ENCODE measurements at regions not wholly inside any gene's neighbourhood (a gene's known extent, or its start where the extent isn't known, plus 50 kb on each side); places are given as distances from the start of the nearest gene placed in this dataset.

DNA sequence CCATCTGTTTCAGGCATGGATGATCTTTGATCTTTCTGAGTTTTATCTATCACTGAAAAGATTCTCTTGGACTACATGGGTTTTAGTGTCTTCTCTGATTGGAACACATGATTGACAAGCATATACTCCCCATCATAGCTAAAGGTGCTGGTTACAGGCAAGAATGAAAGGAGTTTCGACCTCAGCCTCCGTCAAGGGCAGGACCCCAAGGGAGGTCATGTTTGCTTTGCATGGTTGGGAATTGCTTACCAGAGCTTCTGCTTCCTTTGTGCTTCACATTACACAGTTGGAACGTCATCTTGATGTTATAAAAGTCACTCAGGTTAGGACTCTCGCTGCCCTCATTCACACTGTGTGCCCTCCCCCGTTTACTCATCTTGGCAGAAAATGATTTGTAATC, 287.7 kb downstream of the PIK3C3 start:
- DNase-seq = no peak

DNA sequence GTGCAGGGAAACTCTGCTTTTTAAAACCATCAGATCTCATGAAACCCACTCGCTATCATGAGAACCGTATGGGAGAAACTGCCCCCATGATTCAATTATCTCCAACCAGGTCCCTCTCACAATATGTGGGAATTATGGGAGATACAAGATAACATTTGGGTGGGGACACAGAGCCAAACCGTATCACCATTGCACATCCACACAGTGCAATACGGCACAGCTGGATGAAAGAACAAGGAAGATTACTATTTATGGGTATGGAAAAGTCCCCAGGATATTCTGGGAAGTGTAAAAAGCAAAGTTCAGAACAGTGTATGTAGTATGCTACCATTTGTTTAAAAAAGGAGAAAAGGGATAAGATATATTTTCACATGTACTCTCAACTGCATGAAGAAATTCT, 290.1 kb downstream of the PIK3C3 start:
- no peak for DNase-seq
- in situ Hi-C loops (cut with HindIII; ENCODE audit: low pct_ligation_motif_present, low pct_unique_long_range_greater_than_20kb, low sequenced_read_pairs) = no loop called here

More for the DNA sequence above, 287.7 kb downstream of the PIK3C3 start:
- in situ Hi-C loops (cut with HindIII; ENCODE audit: low pct_ligation_motif_present, low pct_unique_long_range_greater_than_20kb, low sequenced_read_pairs) = no loop called here

DNA sequence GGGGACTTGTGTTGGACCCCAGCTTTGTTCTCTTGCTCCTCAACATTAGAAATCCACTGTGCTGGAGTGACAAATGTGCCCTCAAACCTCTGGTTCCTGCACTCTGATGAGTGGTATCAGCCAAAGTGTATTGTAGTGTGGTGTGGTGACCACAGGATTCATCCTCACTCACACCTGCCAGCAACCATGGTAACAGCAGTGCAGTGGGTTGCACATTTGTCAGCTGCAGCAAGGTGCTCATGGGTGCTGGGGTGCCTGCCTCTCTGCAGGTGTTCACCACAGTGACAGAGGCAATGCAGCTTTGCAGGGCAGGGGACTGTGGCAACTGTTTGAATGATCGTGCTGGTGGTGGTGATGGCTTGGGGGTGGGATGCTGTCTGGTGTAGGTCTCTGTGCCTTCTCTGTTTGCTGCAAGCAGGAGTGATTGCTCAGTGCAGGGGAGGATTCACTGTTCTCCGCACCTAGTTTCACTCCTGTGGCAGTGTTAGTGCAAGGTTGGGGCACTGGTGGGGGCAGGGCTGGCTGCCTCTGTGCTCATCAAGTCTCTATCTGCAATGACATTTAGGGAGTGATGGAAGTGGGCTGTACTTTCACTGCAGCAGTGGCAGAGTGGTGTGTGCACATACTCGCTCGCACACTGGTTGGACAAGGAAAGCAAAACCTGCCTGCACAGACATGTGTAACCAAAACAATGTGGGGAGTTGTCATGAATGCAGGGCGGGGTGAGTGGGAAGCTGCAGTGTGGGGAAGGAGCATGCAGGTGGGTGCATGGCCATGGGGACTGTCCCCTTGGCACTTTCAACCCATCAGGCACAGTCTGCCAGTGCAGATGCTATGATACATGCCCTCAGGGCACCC, 301.1 kb downstream of the PIK3C3 start:
- in situ Hi-C loops (cut with HindIII; ENCODE audit: low pct_ligation_motif_present, low pct_unique_long_range_greater_than_20kb, low sequenced_read_pairs) = no loop called here
- DNase-seq = no peak

DNA sequence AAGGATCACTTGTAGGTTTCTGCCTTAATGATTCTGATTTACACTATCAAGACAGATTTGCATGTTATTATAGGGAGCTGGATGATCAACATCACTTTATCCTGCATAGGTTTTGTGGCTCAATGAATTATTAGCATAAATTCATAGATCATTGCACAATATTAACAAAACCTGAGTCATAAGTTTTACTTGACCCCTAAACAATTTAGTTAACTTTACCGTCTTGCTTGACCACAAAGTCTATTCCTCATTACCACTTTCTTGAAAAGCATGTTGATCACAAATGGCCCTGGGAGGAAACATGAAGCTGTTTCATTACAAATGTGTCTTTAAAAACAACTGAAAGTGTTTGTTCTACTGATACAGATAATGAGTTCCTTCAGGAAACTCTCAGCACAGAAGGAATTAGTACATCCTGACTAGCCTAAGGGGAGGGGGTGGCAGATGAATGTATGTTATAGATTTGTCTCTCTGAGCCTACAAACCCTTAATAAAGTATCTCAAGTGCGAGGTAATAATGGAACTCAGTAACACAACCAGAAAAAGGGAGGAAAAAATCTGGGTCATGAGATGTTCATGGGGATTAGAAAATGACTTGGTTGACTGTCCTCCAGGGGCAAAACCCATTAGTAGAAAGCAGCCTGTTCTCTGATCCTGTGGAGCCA, 303.4 kb downstream of the PIK3C3 start:
- no peak for DNase-seq

DNA sequence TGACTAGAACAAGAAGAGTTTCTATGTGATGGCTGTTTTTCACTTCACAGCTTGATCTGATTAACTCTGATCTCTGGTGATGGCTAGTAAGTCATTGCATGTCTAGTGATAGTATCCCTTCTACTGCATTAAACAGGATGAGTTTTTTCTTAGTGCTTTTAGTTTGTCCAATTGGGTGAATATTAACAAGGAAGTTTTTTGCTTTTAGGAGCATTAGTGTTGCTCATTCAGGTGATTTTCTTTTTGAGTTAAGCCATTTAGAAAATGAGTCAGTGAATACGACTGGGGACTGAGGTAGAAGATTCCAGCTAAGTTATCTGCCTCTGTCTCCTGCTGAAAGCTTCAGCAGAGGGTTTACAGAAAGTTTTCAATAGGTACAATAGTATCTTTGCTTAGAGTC, 306.7 kb downstream of the PIK3C3 start:
- in situ Hi-C loops (cut with HindIII; ENCODE audit: low pct_ligation_motif_present, low pct_unique_long_range_greater_than_20kb, low sequenced_read_pairs) = no loop called here

More for the DNA sequence above, 303.4 kb downstream of the PIK3C3 start:
- in situ Hi-C loops (cut with HindIII; ENCODE audit: low pct_ligation_motif_present, low pct_unique_long_range_greater_than_20kb, low sequenced_read_pairs) = no loop called here

DNA sequence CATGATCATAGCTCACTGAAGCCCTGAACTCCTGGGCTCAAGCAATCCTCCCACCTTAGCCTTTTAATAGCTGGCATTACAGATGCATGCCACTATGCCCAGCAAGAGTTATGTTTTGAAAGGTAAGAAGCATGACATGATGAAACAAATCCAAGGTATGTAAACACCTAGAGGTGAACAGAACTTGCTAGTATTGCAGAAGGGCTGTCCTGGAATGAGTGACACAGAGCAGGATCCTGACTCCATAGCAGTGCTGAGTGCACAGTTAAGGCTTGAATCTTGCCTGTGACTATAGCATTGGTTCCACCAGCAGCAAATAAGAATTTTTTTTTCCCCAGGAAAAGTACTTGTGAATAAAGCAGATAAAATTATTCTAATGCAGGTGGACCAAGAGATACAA, 309.5 kb downstream of the PIK3C3 start:
- in situ Hi-C loops (cut with HindIII; ENCODE audit: low pct_ligation_motif_present, low pct_unique_long_range_greater_than_20kb, low sequenced_read_pairs) = no loop called here
- DNase-seq = no peak

More for the DNA sequence above, 306.7 kb downstream of the PIK3C3 start:
- DNase-seq = no peak

DNA sequence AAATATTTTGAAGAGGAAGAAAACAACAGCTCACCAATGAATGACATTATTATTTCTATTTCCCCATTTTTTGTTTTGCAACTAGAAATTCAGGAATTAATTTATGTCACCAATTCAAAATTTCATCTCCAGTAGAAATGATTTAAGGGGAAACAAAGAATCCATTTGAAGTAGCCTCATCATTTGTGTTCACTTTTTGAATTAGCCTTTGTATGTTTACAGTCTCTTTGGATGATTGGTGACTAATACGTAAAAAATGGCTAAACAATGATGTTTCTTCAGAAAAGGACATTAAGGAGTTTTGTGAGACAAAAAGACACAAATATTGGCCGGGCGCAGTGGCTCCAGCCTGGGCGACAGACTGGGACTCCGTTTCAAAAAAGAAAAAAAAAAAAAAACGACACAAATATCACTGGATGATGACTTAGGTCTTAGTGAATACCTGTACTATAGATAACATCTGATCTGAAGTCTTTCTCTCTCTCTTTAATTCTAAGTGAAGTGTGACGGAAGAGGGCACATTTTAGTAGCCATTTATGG, 313.2 kb downstream of the PIK3C3 start:
- DNase-seq = no peak
- in situ Hi-C loops (cut with HindIII; ENCODE audit: low pct_ligation_motif_present, low pct_unique_long_range_greater_than_20kb, low sequenced_read_pairs) = no loop called here

DNA sequence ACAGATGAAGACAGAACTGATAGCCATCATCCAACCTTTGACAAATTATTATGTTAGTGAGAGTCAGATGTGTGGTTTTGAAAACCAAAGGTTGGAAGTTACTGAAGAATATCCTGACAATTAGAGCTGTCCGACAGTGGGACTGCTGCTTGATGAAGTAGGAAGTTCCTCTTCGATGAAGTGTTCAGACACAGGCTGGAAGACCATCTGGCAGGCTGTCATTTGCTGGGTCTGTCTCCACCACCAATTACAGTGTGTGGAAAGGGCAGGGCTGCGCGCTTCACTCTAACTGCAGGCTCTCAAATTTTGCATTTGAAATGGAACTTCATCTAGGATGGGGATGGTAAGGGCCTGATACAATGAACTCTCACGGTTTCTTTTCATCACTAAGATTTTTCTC, 313.8 kb downstream of the PIK3C3 start:
- in situ Hi-C loops (cut with HindIII; ENCODE audit: low pct_ligation_motif_present, low pct_unique_long_range_greater_than_20kb, low sequenced_read_pairs) = no loop called here
- DNase-seq = no peak

DNA sequence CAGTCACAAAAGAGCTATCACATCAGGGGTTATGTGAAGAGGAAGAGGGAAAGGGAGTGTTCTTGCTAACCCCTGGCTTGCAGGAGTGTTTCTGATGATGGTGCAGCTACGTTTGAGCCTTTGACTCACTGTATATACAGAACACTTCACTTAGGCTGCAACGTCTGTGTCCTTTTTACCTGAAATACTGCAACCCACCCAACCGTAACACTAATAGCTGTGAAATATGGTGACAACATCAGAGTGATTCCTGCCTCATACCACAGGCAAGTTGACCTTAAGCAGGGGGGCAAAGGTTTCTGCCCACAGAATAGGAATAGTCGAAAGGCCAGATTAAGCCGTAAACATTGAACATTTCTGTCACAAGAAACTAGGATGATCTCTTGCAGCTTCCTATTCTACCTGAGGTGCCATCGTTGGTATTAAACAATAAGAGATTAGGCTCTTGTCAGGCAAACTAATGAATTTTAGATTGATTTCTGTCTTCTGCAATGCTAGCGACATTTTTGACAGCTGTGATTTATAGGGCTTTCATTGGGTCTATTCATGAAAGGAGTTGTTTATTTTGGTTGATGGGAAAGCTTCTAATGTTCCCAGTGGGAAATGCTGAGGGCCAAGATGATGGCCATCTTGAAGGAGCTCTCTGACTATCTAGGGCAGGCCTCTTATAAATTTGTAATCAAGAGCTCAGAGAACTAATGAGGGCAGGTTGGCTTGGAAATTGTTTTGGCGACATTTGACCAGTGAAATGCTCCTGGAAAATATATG, 316.8 kb downstream of the PIK3C3 start:
- DNase-seq = no peak
- in situ Hi-C loops (cut with HindIII; ENCODE audit: low pct_ligation_motif_present, low pct_unique_long_range_greater_than_20kb, low sequenced_read_pairs) = no loop called here

DNA sequence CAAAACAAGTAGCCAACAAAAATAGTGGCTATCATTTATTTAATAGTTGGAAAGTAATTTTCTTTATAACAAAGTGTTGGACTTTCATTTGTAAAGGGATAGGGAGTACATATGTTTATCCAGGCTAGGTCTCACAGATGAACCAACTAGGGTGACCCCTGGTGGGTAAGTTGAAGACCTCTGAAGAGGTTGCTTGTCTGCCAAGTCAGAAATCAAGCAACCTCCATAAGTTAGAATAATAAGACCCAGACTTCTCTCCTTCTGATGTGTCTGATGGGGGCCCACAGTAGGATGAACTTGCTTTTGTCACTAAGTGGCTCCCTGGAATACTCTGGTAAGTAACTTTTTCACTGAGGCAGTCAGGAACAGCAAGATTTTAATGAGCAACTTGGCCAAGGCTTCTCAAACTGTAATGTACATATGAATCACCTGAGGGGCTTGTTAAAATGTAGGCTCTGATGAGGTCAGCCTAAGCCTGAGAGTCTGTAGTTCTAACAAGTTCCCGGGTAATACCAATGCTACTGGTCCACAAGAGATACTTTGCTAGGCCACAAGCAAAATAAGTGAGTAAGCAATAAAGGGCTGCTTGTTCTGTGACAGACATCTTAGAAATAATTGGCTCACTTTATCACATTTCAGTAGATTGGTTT, 319.6 kb downstream of the PIK3C3 start:
- peak; percentile 57 for DNase-seq
- in situ Hi-C loops (cut with HindIII; ENCODE audit: low pct_ligation_motif_present, low pct_unique_long_range_greater_than_20kb, low sequenced_read_pairs) = no loop called here

DNA sequence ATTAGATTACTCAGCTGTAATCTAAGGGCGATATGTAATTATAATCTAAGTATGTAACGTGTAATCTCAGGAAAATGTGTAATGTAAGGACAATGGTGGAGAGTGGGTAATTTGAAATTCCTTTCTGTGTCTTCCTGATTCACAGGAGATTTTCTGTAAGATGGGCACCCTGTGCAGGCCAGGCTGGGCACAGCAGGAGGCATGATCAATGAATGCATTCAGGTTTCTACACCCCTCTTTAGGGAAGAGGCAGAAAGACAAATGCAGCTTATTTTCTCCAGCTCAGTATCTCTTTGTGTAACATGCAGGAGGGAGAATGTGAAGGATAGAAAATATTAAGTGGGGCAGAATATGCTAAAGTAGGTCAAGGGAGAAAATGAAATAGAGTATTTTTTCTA, 320.1 kb downstream of the PIK3C3 start:
- DNase-seq = no peak
- in situ Hi-C loops (cut with HindIII; ENCODE audit: low pct_ligation_motif_present, low pct_unique_long_range_greater_than_20kb, low sequenced_read_pairs) = no loop called here

DNA sequence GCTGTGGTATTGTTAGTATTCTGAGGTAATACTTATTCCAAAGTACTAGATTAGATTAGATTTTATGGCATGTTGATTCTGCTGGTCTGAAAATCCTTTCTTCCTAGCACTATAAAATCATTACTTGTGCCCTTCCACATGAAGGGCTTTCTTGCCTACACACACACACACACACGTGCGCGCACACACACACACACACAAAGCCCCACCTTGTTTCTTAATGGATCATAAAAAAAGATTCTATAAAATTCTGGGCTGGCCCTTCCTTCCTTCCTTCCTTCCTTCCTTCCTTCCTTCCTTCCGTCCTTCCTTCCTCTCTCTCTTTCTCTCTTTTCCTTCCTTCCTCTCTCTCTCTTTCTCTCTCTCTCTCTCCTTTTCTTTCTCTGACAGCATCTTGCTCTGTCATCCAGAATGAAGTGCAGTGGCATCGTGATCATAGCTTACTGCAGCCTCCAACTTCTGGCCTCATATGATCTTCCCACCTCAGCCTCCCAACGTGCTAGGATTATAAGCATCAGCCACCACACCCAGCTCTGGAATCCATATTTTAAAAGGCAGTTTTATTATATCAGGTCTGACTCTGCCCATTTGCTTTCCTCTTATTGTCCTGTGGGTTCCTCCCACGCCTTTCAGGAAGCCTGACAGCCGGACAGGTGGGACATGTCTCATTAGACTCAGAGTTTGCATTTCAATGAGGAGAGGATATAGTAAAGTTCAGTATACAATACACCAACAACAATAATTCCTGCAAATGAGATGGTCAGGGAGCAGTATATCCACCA, 321.1 kb downstream of the PIK3C3 start:
- no peak for DNase-seq
- in situ Hi-C loops (cut with HindIII; ENCODE audit: low pct_ligation_motif_present, low pct_unique_long_range_greater_than_20kb, low sequenced_read_pairs) = no loop called here

DNA sequence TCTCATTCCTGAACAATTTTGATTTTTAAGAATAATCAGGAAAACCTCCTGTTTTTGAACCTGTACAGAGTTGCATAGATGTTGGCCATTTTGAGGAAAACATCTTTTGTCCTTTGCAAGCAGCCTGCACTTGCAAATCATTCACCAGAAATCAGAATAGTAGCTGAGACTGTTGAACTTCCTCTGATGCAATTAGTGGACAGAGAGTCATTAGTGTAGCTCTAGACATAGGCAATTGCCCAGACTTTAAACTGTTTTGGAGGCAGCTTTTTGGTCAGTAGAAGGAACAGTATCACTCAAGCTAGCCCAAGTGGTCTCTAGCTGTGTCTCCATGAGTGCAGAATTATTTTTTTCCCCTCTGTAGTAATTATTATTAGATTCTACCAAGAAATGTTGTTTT, 326.1 kb downstream of the PIK3C3 start:
- no peak for DNase-seq
- in situ Hi-C loops (cut with HindIII; ENCODE audit: low pct_ligation_motif_present, low pct_unique_long_range_greater_than_20kb, low sequenced_read_pairs) = no loop called here

DNA sequence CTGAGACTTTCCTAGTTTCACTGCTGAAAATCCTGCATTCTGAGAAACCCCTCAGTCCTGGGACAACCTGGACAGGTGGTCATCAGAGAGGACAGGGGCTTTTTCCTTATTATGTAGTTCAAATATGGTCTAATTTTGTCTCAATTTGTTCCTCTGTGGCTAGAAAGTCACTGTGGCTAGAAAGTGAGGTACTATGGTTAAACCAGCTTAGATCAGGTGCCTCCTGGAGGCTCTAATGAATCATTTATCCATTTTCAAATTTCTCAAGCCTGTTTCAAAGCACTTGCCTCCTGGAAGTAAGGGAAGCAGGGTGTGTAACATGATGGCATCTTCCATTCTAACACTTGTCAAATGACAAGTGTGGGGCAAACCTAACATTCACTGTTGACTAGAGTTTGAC, 326.8 kb downstream of the PIK3C3 start:
- in situ Hi-C loops (cut with HindIII; ENCODE audit: low pct_ligation_motif_present, low pct_unique_long_range_greater_than_20kb, low sequenced_read_pairs) = no loop called here

DNA sequence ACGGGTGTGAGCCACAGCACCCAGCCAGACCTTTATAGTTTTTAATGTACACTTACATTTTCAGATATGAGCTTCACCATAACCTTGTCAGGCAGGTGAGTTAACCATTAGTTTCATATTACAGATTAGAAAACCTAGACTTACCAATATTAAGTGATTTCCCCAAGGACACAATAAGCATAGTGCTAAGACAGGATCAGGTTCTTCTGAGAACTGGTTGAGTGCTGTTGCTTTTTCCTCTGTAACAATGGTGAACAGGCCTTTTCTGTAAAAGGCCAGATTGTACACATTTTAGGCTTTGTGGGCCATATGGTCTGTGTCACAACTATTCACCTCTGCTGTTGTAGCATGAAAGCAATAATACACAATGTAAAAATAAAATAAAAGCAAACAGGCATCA, 332.0 kb downstream of the PIK3C3 start:
- DNase-seq = no peak
- in situ Hi-C loops (cut with HindIII; ENCODE audit: low pct_ligation_motif_present, low pct_unique_long_range_greater_than_20kb, low sequenced_read_pairs) = no loop called here

More for the DNA sequence above, 326.8 kb downstream of the PIK3C3 start:
- no peak for DNase-seq

DNA sequence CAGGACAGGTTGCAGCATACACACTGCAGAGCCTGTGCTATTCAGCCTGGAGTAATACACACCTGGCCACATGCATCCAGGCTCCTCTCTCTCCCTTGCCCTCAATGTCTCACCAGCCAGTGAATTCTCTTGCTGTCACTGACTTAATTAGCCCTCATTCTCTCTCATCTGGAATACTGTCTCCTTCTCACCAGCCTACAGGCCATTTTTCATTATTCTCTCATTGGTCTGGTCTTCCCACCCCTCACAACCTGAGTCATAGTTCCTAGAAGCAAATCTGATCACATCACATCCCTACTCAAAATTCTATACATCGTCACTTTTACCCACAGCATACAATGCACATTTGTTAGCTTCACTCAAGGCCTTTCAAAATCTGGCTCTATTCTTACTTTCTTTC, 333.1 kb downstream of the PIK3C3 start:
- in situ Hi-C loops (cut with HindIII; ENCODE audit: low pct_ligation_motif_present, low pct_unique_long_range_greater_than_20kb, low sequenced_read_pairs) = no loop called here
- DNase-seq = no peak

DNA sequence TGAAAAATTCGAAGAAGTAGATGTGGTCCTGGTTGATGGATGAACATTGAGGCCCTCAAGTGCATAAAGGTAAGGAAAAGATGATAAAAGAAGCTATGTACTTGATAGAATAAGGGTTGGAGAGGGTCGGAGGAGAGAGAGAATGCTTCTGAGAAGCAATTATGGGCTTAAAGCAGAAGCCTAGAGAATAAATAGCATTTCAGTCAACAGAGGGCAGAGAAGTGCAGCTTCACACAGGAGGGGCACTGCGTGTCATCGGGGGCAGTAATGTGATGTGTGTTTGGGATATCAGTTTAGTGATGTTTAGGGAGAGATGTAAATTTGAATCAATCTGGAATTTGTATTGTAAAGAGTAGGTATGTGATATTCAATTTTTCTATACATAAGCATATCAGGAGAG, 334.5 kb downstream of the PIK3C3 start:
- no peak for DNase-seq
- in situ Hi-C loops (cut with HindIII; ENCODE audit: low pct_ligation_motif_present, low pct_unique_long_range_greater_than_20kb, low sequenced_read_pairs) = no loop called here

Measured in ACHN (cell line).